ENCODE measurements at regions not wholly inside any gene's neighbourhood (a gene's known extent, or its start where the extent isn't known, plus 50 kb on each side); places are given as distances from the start of the nearest gene placed in this dataset.

- WGBS, 4 donors = 80 to 89% (median 84%) methylated on average over 3 of the region's 3 CpGs
- H3K27ac ChIP-seq = no peak overlapping the region
- H3K9me3 ChIP-seq = peaks cover 0 to 4% (median 0%) of the 10 kb centered on the region in 12 donors
- DNase-seq (no peak), ATAC-seq (no peak)
- TF ChIP-seq, protein P1, sequence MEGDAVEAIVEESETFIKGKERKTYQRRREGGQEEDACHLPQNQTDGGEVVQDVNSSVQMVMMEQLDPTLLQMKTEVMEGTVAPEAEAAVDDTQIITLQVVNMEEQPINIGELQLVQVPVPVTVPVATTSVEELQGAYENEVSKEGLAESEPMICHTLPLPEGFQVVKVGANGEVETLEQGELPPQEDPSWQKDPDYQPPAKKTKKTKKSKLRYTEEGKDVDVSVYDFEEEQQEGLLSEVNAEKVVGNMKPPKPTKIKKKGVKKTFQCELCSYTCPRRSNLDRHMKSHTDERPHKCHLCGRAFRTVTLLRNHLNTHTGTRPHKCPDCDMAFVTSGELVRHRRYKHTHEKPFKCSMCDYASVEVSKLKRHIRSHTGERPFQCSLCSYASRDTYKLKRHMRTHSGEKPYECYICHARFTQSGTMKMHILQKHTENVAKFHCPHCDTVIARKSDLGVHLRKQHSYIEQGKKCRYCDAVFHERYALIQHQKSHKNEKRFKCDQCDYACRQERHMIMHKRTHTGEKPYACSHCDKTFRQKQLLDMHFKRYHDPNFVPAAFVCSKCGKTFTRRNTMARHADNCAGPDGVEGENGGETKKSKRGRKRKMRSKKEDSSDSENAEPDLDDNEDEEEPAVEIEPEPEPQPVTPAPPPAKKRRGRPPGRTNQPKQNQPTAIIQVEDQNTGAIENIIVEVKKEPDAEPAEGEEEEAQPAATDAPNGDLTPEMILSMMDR (IDR thresholded peaks at IDR 0.05) = no peak
- no peak for TF ChIP-seq POLR2A (IDR thresholded peaks at IDR 0.05)
- intact Hi-C loops (cut with DNase I) = no loop called here
- no peaks in the 10 kb centered on the region for H3K36me3 ChIP-seq
- no peaks in the 10 kb centered on the region for H3K27me3 ChIP-seq
- no peak overlapping the region for H3K4me3 ChIP-seq
- H3K4me1 ChIP-seq = no peaks in the 10 kb centered on the region
Measured at GRCh38 chr17:13256545-13256944, 238.7 kb upstream of the ELAC2 start.

GRCh38 chr17:13253733-13254410 is 236.0 kb upstream of the ELAC2 start:
- no peak for ATAC-seq
- Histone ChIP-seq H3K27me3 (no peaks in the 10 kb centered on the region), H3K4me3 (no peak overlapping the region), H3K9me3 (peaks cover 0 to 28% (median under 1%) of the 10 kb centered on the region in 12 donors), H3K4me1 (no peaks in the 10 kb centered on the region), H3K27ac (no peak overlapping the region), H3K36me3 (no peaks in the 10 kb centered on the region)
- intact Hi-C loops (cut with DNase I) = no loop called here
- no peak for TF ChIP-seq POLR2A (IDR thresholded peaks at IDR 0.05)
- TF ChIP-seq, protein P1 (IDR thresholded peaks at IDR 0.05) = no peak
- 75 to 81% (median 76%) methylated on average over 3 of the region's 3 CpGs for WGBS, 4 donors
- DNase-seq = no peak

DNA sequence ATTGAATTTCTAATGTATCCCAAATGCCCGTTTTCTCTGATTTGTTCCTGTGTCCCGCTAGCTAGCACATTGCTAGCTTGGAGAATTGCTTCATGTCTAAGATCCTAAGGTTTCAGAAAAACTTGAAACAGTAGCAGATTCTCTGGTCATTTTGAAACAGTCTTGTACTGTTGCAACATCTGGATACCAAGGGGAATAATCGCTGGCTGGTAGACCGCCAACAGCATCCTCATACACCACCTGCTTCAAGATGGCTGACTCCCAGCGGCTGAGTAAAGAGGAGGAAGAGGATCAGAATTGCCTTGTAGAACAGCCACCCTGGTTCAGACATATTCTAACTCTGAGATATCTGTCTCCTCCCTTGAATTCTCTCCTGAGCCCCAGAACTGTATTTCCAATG is 226.7 kb upstream of the ELAC2 start:
- H3K27me3 ChIP-seq = no peaks in the 10 kb centered on the region
- peaks cover 0 to 18% (median 3%) of the 10 kb centered on the region in 12 donors for H3K9me3 ChIP-seq
- H3K4me3 ChIP-seq = no peak overlapping the region
- no peaks in the 10 kb centered on the region for H3K4me1 ChIP-seq
- H3K36me3 ChIP-seq = no peaks in the 10 kb centered on the region
- TF ChIP-seq POLR2A (IDR thresholded peaks at IDR 0.05) = no peak
- TF ChIP-seq, protein P1 (IDR thresholded peaks at IDR 0.05) = no peak
- no peak for ATAC-seq
- 79 to 88% (median 85%) methylated on average over 5 of the region's 5 CpGs for WGBS, 4 donors
- DNase-seq = no peak
- no peak overlapping the region for H3K27ac ChIP-seq
- intact Hi-C loops (cut with DNase I) = no loop called here

GRCh38 chr17:13243585-13243984 is 225.8 kb upstream of the ELAC2 start:
- WGBS, 4 donors = 82 to 95% (median 93%) methylated on average over 4 of the region's 4 CpGs
- ATAC-seq = no peak

More at GRCh38 chr17:13243585-13243984, 225.8 kb upstream of the ELAC2 start:
- H3K27ac ChIP-seq = no peak overlapping the region
- H3K9me3 ChIP-seq = peaks cover 0 to 9% (median 0%) of the 10 kb centered on the region in 12 donors
- no peak for DNase-seq
- no peak overlapping the region for H3K4me3 ChIP-seq
- H3K4me1 ChIP-seq = no peaks in the 10 kb centered on the region
- no peaks in the 10 kb centered on the region for H3K27me3 ChIP-seq
- TF ChIP-seq, protein P1 (IDR thresholded peaks at IDR 0.05) = no peak
- no peak for TF ChIP-seq POLR2A (IDR thresholded peaks at IDR 0.05)
- intact Hi-C loops (cut with DNase I) = no loop called here
- no peaks in the 10 kb centered on the region for H3K36me3 ChIP-seq

All from heart left ventricle (tissue), 16 donors.